ENCODE measurements at regions not wholly inside any gene's neighbourhood (a gene's known extent, or its start where the extent isn't known, plus 50 kb on each side); places are given as distances from the start of the nearest gene placed in this dataset.
A peak's percentile ranks its signal among the peaks of the same experiment; 100 is the strongest.

DNA sequence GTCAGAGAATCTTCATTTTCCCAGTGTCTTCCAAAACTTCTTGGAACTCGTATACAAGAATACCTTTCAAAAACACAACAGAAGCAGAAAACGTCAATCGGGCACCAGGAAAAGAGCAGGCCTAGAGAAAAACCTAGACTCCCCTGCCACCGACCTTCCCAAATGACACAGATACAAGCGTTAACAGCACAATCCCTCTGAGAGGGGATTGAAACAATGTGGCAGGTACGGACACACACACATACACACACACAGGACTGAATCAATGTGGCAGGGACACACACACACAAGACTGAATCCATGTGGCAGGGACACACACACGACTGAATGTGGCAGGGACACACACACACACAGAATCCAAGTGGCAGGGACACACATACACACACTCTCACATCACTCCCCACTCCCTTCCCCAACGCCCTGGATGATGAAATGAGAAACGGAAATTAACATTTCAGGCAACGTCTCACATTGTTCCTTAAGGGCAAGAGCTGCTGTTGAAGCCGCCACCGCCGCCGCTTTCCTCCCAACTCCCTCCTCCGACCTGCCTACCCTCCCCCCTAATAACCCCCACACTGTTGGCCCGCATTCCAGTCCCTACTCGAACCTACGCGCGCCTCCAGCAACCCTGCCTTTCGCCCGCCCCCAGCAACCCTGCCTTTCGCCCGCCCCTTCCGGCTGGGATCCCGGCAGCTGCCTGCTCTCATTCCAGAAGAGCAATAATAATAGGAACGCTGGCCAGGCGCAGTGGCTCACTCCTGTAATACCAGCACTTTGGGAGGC is 302.1 kb upstream of the HSFY2 start:
- Histone ChIP-seq H3K4me1 (ENCODE audit: insufficient read depth, insufficient read length) (no peaks in the 10 kb centered on the region), H3K4me3 (ENCODE audit: insufficient read length, low read depth) (peak overlapping the region; percentile 49), H3K36me3 (ENCODE audit: insufficient read depth, insufficient read length, low read length) (no peaks in the 10 kb centered on the region), H3K27me3 (ENCODE audit: insufficient read depth, insufficient read length) (no peaks in the 10 kb centered on the region), H3K9ac (ENCODE audit: insufficient read length, low read depth) (peak overlapping the region; percentile 71), H3K9me3 (ENCODE audit: insufficient read depth, low read length) (no peaks in the 10 kb centered on the region; the same call in 1 of the 2 replicates)
- DNase-seq (ENCODE audit: low read depth, low spot score) = peak; percentile 49
- TF ChIP-seq SUZ12 (IDR thresholded peaks at IDR 0.05; ENCODE audit: extremely low read depth, insufficient read depth, insufficient read length) (no peak), YY1 (IDR thresholded peaks at IDR 0.05; ENCODE audit: insufficient read depth, insufficient read length) (no peak), ZNF274 (IDR thresholded peaks at IDR 0.05; ENCODE audit: low read depth, low read length) (no peak)

DNA sequence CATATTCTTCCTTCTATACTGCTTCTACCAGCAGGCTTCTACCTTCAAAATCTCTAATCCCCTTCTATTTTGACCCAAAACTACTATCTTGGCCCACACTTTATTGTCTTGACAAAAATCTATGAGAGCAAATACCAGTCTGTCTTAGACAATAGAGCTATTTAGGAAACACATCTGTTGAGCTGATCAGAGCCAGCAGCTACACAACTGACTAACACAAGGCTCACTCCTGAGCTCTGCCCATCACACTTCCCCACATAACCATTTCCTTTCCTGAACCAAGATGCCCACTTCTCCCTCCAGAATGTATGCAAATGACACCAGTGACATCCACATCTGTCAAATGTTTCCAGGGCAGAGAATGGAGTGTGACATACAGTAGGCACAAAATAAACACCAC is 293.9 kb upstream of the HSFY2 start:
- H3K4me3 ChIP-seq (ENCODE audit: insufficient read length, low read depth) = no peak overlapping the region
- H3K9ac ChIP-seq (ENCODE audit: insufficient read length, low read depth) = no peak overlapping the region
- H3K36me3 ChIP-seq (ENCODE audit: insufficient read depth, insufficient read length, low read length) = peaks cover 3% of the 10 kb centered on the region
- no peak for DNase-seq (ENCODE audit: low read depth, low spot score)
- TF ChIP-seq YY1 (IDR thresholded peaks at IDR 0.05; ENCODE audit: insufficient read depth, insufficient read length) = no peak
- TF ChIP-seq ZNF274 (IDR thresholded peaks at IDR 0.05; ENCODE audit: low read depth, low read length) = no peak
- TF ChIP-seq SUZ12 (IDR thresholded peaks at IDR 0.05; ENCODE audit: extremely low read depth, insufficient read depth, insufficient read length) = no peak
- no peaks in the 10 kb centered on the region for H3K27me3 ChIP-seq (ENCODE audit: insufficient read depth, insufficient read length)
- H3K4me1 ChIP-seq (ENCODE audit: insufficient read depth, insufficient read length) = no peaks in the 10 kb centered on the region
- H3K9me3 ChIP-seq (ENCODE audit: insufficient read depth, low read length) = no peaks in the 10 kb centered on the region

DNA sequence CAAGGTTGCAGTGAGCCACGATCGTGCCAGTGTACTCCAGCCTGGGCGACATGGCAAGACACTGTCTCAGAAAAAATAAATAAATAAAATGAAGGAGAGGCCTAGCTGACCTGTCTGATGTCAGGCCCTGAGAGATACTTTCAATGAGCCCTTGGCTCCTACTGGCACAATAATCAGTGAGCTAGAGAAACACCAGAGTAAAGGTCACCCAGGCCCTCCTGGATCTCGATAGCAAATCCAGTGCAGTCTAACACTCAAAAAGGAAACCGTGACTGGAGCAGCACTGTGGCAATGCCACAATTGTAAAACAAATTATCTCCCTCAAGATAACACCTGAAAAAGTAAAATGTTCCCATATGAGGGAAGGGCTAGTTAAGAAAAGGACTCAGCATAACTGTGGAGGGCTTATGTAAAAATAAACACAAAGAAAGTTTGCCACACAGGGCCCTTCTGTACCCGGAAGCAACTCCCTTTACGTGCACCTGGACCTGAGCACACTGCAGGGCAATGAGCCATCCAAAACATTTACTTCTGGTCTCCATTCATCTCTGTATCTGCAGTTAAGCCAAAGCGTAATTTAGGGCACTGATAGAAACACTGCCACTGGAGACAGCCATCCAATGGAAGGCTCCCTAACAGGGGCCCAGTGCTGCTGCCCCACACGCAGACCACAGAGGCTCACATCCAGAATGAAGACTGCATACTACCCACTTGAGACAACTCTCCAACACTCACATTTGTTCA is 293.1 kb upstream of the HSFY2 start:
- Histone ChIP-seq H3K36me3 (ENCODE audit: insufficient read depth, insufficient read length, low read length) (peaks cover 3% of the 10 kb centered on the region), H3K4me3 (ENCODE audit: insufficient read length, low read depth) (no peak overlapping the region), H3K9me3 (ENCODE audit: insufficient read depth, low read length) (no peaks in the 10 kb centered on the region), H3K27me3 (ENCODE audit: insufficient read depth, insufficient read length) (no peaks in the 10 kb centered on the region), H3K4me1 (ENCODE audit: insufficient read depth, insufficient read length) (no peaks in the 10 kb centered on the region), H3K9ac (ENCODE audit: insufficient read length, low read depth) (no peak overlapping the region)
- DNase-seq (ENCODE audit: low read depth, low spot score) = no peak
- TF ChIP-seq SUZ12 (IDR thresholded peaks at IDR 0.05; ENCODE audit: extremely low read depth, insufficient read depth, insufficient read length) (no peak), ZNF274 (IDR thresholded peaks at IDR 0.05; ENCODE audit: low read depth, low read length) (no peak)

DNA sequence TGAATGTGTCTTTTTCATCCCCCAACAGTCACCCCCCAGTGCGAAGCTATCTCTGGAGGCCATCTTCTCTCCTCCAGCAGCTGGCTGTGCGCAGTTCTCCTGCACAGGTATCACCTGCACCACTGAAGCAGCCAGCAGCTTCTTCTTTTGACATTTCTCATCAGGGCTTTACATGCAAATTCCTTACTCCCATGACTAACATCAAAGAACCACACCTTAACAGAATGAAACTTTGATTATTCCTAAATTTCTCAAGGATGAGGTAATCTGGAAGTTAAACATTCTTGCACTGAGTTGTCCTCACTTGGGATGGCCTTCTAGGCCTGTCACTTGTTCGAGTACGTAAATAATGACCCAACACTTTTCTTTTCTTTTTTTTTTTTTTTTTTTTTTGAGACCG is 291.6 kb upstream of the HSFY2 start:
- TF ChIP-seq ZNF274 (IDR thresholded peaks at IDR 0.05; ENCODE audit: low read depth, low read length) (no peak), YY1 (IDR thresholded peaks at IDR 0.05; ENCODE audit: insufficient read depth, insufficient read length) (no peak), SUZ12 (IDR thresholded peaks at IDR 0.05; ENCODE audit: extremely low read depth, insufficient read depth, insufficient read length) (no peak)
- Histone ChIP-seq H3K4me3 (ENCODE audit: insufficient read length, low read depth) (no peak overlapping the region), H3K9me3 (ENCODE audit: insufficient read depth, low read length) (no peaks in the 10 kb centered on the region), H3K27me3 (ENCODE audit: insufficient read depth, insufficient read length) (no peaks in the 10 kb centered on the region), H3K36me3 (ENCODE audit: insufficient read depth, insufficient read length, low read length) (peaks cover 3% of the 10 kb centered on the region), H3K9ac (ENCODE audit: insufficient read length, low read depth) (no peak overlapping the region), H3K4me1 (ENCODE audit: insufficient read depth, insufficient read length) (no peaks in the 10 kb centered on the region)
- DNase-seq (ENCODE audit: low read depth, low spot score) = no peak

DNA sequence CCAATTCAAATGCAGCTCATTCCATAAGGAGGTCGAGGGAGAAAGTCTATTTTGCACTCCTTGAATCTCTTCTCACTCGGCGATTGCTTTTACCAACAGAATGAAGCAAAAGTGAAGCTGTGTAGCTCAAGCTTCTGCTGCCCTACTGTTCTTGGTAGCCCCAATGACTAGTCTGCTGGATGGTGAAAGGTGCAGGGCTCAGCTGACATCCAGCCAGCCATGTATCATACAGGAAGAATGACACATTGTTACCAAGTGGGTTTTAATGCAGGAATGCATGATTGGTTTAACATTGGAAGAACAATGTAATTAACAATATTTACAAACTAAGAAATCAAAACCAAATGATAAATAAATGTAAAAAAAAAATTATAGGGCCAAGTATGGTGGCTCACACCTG is 286.2 kb upstream of the HSFY2 start:
- Histone ChIP-seq H3K9me3 (ENCODE audit: insufficient read depth, low read length) (no peaks in the 10 kb centered on the region), H3K36me3 (ENCODE audit: insufficient read depth, insufficient read length, low read length) (no peaks in the 10 kb centered on the region), H3K9ac (ENCODE audit: insufficient read length, low read depth) (no peak overlapping the region), H3K27me3 (ENCODE audit: insufficient read depth, insufficient read length) (no peaks in the 10 kb centered on the region), H3K4me3 (ENCODE audit: insufficient read length, low read depth) (no peak overlapping the region), H3K4me1 (ENCODE audit: insufficient read depth, insufficient read length) (no peaks in the 10 kb centered on the region)
- no peak for DNase-seq (ENCODE audit: low read depth, low spot score)
- no peak for TF ChIP-seq YY1 (IDR thresholded peaks at IDR 0.05; ENCODE audit: insufficient read depth, insufficient read length)

GRCh38 chrY:19058831-19059370 is 285.4 kb upstream of the HSFY2 start:
- Histone ChIP-seq H3K9me3 (ENCODE audit: insufficient read depth, low read length) (no peaks in the 10 kb centered on the region), H3K4me3 (ENCODE audit: insufficient read length, low read depth) (no peak overlapping the region), H3K4me1 (ENCODE audit: insufficient read depth, insufficient read length) (no peaks in the 10 kb centered on the region), H3K27me3 (ENCODE audit: insufficient read depth, insufficient read length) (no peaks in the 10 kb centered on the region), H3K36me3 (ENCODE audit: insufficient read depth, insufficient read length, low read length) (no peaks in the 10 kb centered on the region), H3K9ac (ENCODE audit: insufficient read length, low read depth) (no peak overlapping the region)
- no peak for DNase-seq (ENCODE audit: low read depth, low spot score)
- TF ChIP-seq ZNF274 (IDR thresholded peaks at IDR 0.05; ENCODE audit: low read depth, low read length) = no peak
- TF ChIP-seq SUZ12 (IDR thresholded peaks at IDR 0.05; ENCODE audit: extremely low read depth, insufficient read depth, insufficient read length) = no peak
- no peak for TF ChIP-seq YY1 (IDR thresholded peaks at IDR 0.05; ENCODE audit: insufficient read depth, insufficient read length)

GRCh38 chrY:19056138-19056469 is 282.6 kb upstream of the HSFY2 start:
- no peak overlapping the region for H3K4me3 ChIP-seq (ENCODE audit: insufficient read length, low read depth)
- H3K36me3 ChIP-seq (ENCODE audit: insufficient read depth, insufficient read length, low read length) = no peaks in the 10 kb centered on the region
- no peaks in the 10 kb centered on the region for H3K9me3 ChIP-seq (ENCODE audit: insufficient read depth, low read length)
- no peak for TF ChIP-seq SUZ12 (IDR thresholded peaks at IDR 0.05; ENCODE audit: extremely low read depth, insufficient read depth, insufficient read length)
- TF ChIP-seq ZNF274 (IDR thresholded peaks at IDR 0.05; ENCODE audit: low read depth, low read length) = no peak
- no peak for TF ChIP-seq YY1 (IDR thresholded peaks at IDR 0.05; ENCODE audit: insufficient read depth, insufficient read length)
- no peak overlapping the region for H3K9ac ChIP-seq (ENCODE audit: insufficient read length, low read depth)
- H3K27me3 ChIP-seq (ENCODE audit: insufficient read depth, insufficient read length) = no peaks in the 10 kb centered on the region
- H3K4me1 ChIP-seq (ENCODE audit: insufficient read depth, insufficient read length) = no peaks in the 10 kb centered on the region
- no peak for DNase-seq (ENCODE audit: low read depth, low spot score)
